ENCODE measurements at regions not wholly inside any gene's neighbourhood (a gene's known extent, or its start where the extent isn't known, plus 50 kb on each side); places are given as distances from the start of the nearest gene placed in this dataset.
"Not testable (repeated sequence)": the region's sequence is repeated elsewhere in the genome, so short reads cannot be mapped to it uniquely, and the experiment has no call there.

GRCh38 chr6:170140129-170140528 is 150.7 kb downstream of the DLL1 start:
- H4K20me1 ChIP-seq (ENCODE audit: insufficient read depth, low read length): no peaks in the 10 kb centered on the region
- H3K27me3 ChIP-seq (ENCODE audit: control insufficient read depth in 2 of 2, insufficient read depth in 2 of 2, low read length in 2 of 2): peaks cover 0 to 3% of the 10 kb centered on the region in 2 donors
- intact Hi-C loops (cut with micrococcal nuclease): no loop called here
- H3K27ac ChIP-seq (ENCODE audit: low read depth in 1 of 2, low read length in 2 of 2): no peak overlapping the region
- no peak overlapping the region for H3K4me3 ChIP-seq (replicated peaks in 1 of 3; ENCODE audit: low read depth in 2 of 3, low read length in 3 of 3)
- H3K79me2 ChIP-seq (ENCODE audit: insufficient read depth, low read length): no peaks in the 10 kb centered on the region
- H3K9me3 Mint-ChIP-seq: peaks cover 29 to 65% (median 46%) of the 10 kb centered on the region in 7 donors
- H3K9ac ChIP-seq (ENCODE audit: insufficient read depth, low read length, poor library complexity, severe bottlenecking): no peak overlapping the region
- TF ChIP-seq CTCF (IDR thresholded peaks at IDR 0.05): no peak
- H3K4me3 Mint-ChIP-seq: no peak overlapping the region
- peaks cover 0 to 3% of the 10 kb centered on the region in 2 donors for H3K36me3 Mint-ChIP-seq
- H3K4me1 ChIP-seq (ENCODE audit: control insufficient read depth in 1 of 2, insufficient read depth in 2 of 2, low read length in 2 of 2): peaks cover 0 to 4% of the 10 kb centered on the region in 2 donors
- 93% methylated on average over 5 of the region's 13 CpGs for WGBS (ENCODE audit: insufficient coverage)
- no peak for DNase-seq
- peaks cover 10% of the 10 kb centered on the region for H3K4me1 Mint-ChIP-seq
- peaks cover 14 to 15% (median 15%) of the 10 kb centered on the region in 3 donors for H3K27me3 Mint-ChIP-seq (ENCODE audit: low read depth in 3 of 3)
- no peak overlapping the region for H3K4me2 ChIP-seq (replicated peaks; ENCODE audit: extremely low read depth, low read length, poor library complexity, severe bottlenecking)
- no peak overlapping the region for H2AFZ ChIP-seq (ENCODE audit: insufficient read depth, low read depth, low read length, poor library complexity, severe bottlenecking)
- H3K36me3 ChIP-seq (replicated peaks in 1 of 2; ENCODE audit: control insufficient read depth in 1 of 2, insufficient read depth in 2 of 2, low read length in 2 of 2): no peaks in the 10 kb centered on the region
- no peak overlapping the region for H3K27ac Mint-ChIP-seq
- H3K9me3 ChIP-seq (replicated peaks in 1 of 2; ENCODE audit: control insufficient read depth in 1 of 2, insufficient read depth in 1 of 2, low read length in 2 of 2): peaks cover 20 to 61% of the 10 kb centered on the region in 2 donors

- no peak overlapping the region for H3K27ac ChIP-seq (ENCODE audit: low read depth in 1 of 2, low read length in 2 of 2)
- H3K36me3 ChIP-seq (replicated peaks in 1 of 2; ENCODE audit: control insufficient read depth in 1 of 2, insufficient read depth in 2 of 2, low read length in 2 of 2): no peaks in the 10 kb centered on the region
- Mint-ChIP-seq H3K9me3 (peaks cover 24 to 65% (median 42%) of the 10 kb centered on the region in 7 donors), H3K36me3 (peaks cover 0 to 2% of the 10 kb centered on the region in 2 donors), H3K27ac (peak overlapping the region in 1 of 7 donors; percentile 5), H3K27me3 (ENCODE audit: low read depth in 3 of 3) (peaks cover 14 to 15% (median 15%) of the 10 kb centered on the region in 3 donors), H3K4me3 (no peak overlapping the region), H3K4me1 (peaks cover 9% of the 10 kb centered on the region)
- peaks cover 0 to 4% of the 10 kb centered on the region in 2 donors for H3K4me1 ChIP-seq (ENCODE audit: control insufficient read depth in 1 of 2, insufficient read depth in 2 of 2, low read length in 2 of 2)
- H3K4me3 ChIP-seq (replicated peaks in 1 of 3; ENCODE audit: low read depth in 2 of 3, low read length in 3 of 3): no peak overlapping the region
- peaks cover 0 to 3% of the 10 kb centered on the region in 2 donors for H3K27me3 ChIP-seq (ENCODE audit: control insufficient read depth in 2 of 2, insufficient read depth in 2 of 2, low read length in 2 of 2)
- DNase-seq: no peak
- no peaks in the 10 kb centered on the region for H4K20me1 ChIP-seq (ENCODE audit: insufficient read depth, low read length)
- H3K9me3 ChIP-seq (replicated peaks in 1 of 2; ENCODE audit: control insufficient read depth in 1 of 2, insufficient read depth in 1 of 2, low read length in 2 of 2): peaks cover 14 to 57% of the 10 kb centered on the region in 2 donors
- TF ChIP-seq CTCF (IDR thresholded peaks at IDR 0.05): no peak
- H3K9ac ChIP-seq (ENCODE audit: insufficient read depth, low read length, poor library complexity, severe bottlenecking): no peak overlapping the region
- no peak overlapping the region for H2AFZ ChIP-seq (ENCODE audit: insufficient read depth, low read depth, low read length, poor library complexity, severe bottlenecking)
- no peak overlapping the region for H3K4me2 ChIP-seq (replicated peaks; ENCODE audit: extremely low read depth, low read length, poor library complexity, severe bottlenecking)
- 98% methylated on average over 18 of the region's 22 CpGs for WGBS (ENCODE audit: insufficient coverage)
- intact Hi-C loops (cut with micrococcal nuclease): no loop called here
- H3K79me2 ChIP-seq (ENCODE audit: insufficient read depth, low read length): no peaks in the 10 kb centered on the region
These were observed 151.3 kb downstream of the DLL1 start for GRCh38 chr6:170139531-170139930.

- H3K4me2 ChIP-seq (replicated peaks; ENCODE audit: extremely low read depth, low read length, poor library complexity, severe bottlenecking); H3K36me3 ChIP-seq (replicated peaks in 1 of 2; ENCODE audit: control insufficient read depth in 1 of 2, insufficient read depth in 2 of 2, low read length in 2 of 2); H3K9ac ChIP-seq (ENCODE audit: insufficient read depth, low read length, poor library complexity, severe bottlenecking); H3K4me3 Mint-ChIP-seq; H3K4me1 ChIP-seq (ENCODE audit: control insufficient read depth in 1 of 2, insufficient read depth in 2 of 2, low read length in 2 of 2); H3K27ac ChIP-seq (ENCODE audit: low read depth in 1 of 2, low read length in 2 of 2); H3K36me3 Mint-ChIP-seq; H3K79me2 ChIP-seq (ENCODE audit: insufficient read depth, low read length); DNase-seq; H3K4me1 Mint-ChIP-seq; H3K27ac Mint-ChIP-seq; H3K27me3 ChIP-seq (ENCODE audit: control insufficient read depth in 2 of 2, insufficient read depth in 2 of 2, low read length in 2 of 2); H4K20me1 ChIP-seq (ENCODE audit: insufficient read depth, low read length); H2AFZ ChIP-seq (ENCODE audit: insufficient read depth, low read depth, low read length, poor library complexity, severe bottlenecking); H3K4me3 ChIP-seq (replicated peaks in 1 of 3; ENCODE audit: low read depth in 2 of 3, low read length in 3 of 3); intact Hi-C loops (cut with micrococcal nuclease): not testable (repeated sequence)
- H3K27me3 Mint-ChIP-seq (ENCODE audit: low read depth in 3 of 3): peaks cover 14 to 15% (median 14%) of the 10 kb centered on the region in 3 donors
- WGBS (ENCODE audit: insufficient coverage): 93% methylated on average over 24 of the region's 24 CpGs
- peaks cover 9 to 53% of the 10 kb centered on the region in 2 donors for H3K9me3 ChIP-seq (replicated peaks in 1 of 2; ENCODE audit: control insufficient read depth in 1 of 2, insufficient read depth in 1 of 2, low read length in 2 of 2)
- peaks cover 22 to 62% (median 39%) of the 10 kb centered on the region in 7 donors for H3K9me3 Mint-ChIP-seq
These were observed 151.8 kb downstream of the DLL1 start for GRCh38 chr6:170139046-170139445.

Data from CD14-positive monocyte (primary cell).